HEK293 (cell line): ENCODE measurements at regions not wholly inside any gene's neighbourhood (a gene's known extent, or its start where the extent isn't known, plus 50 kb on each side); places are given as distances from the start of the nearest gene placed in this dataset.

ENCODE experiments used
- CTCF ChIA-PET: fragments of 350-600 bp; formaldehyde crosslinking; extraction: SDS; loops from one replicate; lab custom pipeline; 2021; ENCODE audit warnings: antibody characterized with exemption; lab: Yijun Ruan, JAX
- POLR2A ChIA-PET: fragments of 300-600 bp; formaldehyde crosslinking; extraction: SDS; loops from one replicate; lab custom pipeline; 2020; ENCODE audit warnings: antibody characterized with exemption, inconsistent platforms; lab: Yijun Ruan, JAX
- H3K27ac ChIP-seq: fragments of 200-500 bp; sonication (Bioruptor generic); 2 replicates; pipeline ENCODE4 v1.5.1; 2014; ENCODE audit warnings: low read depth, low read length, control low read depth, inconsistent platforms; ENCODE audit errors: extremely low read depth
- H3K36me3 ChIP-seq, 2 experiments: fragments of 200-500 bp in 1 of 2; sonication (Bioruptor generic) in 1 of 2; 1 replicate in 1 of 2; 2 replicates in 1 of 2; pipeline ENCODE4 v1.5.1; 2014 to 2017; ENCODE audit warnings: inconsistent platforms in 2 of 2, low read length in 2 of 2; ENCODE audit not compliant: control insufficient read depth in 2 of 2, insufficient read depth in 1 of 2
- H3K4me1 ChIP-seq: fragments of 200-500 bp; sonication (Bioruptor generic); 2 replicates; pipeline ENCODE4 v1.5.1; 2014; ENCODE audit warnings: mild to moderate bottlenecking, low read length, inconsistent platforms; ENCODE audit not compliant: control insufficient read depth, insufficient read depth
- H3K4me3 ChIP-seq: 2 replicates; pipeline ENCODE4 v1.5.1; 2011; ENCODE audit warnings: low read depth, mild to moderate bottlenecking, control low read depth, low read length, moderate library complexity
- H3K9me3 ChIP-seq: fragments of 200-500 bp; sonication (Bioruptor generic); 2 replicates; pipeline ENCODE4 v1.5.1; 2014; ENCODE audit warnings: low read depth, low read length, inconsistent platforms; ENCODE audit not compliant: control insufficient read depth, insufficient read depth
- GLI2 ChIP-seq: fragments of 450-650 bp; formaldehyde crosslinking; IDR thresholded peaks from 2 replicates; pipeline ENCODE4; 2017; ENCODE audit warnings: missing biosample characterization, missing genetic modification characterization, low read depth, borderline replicate concordance
- HIC1 ChIP-seq: fragments of 450-650 bp; formaldehyde crosslinking; IDR thresholded peaks from 2 replicates; pipeline ENCODE4 v1.5.1; 2016; ENCODE audit warnings: missing biosample characterization, missing genetic modification characterization
- PRDM1 ChIP-seq: fragments of 450-650 bp; formaldehyde crosslinking; IDR thresholded peaks from 2 replicates; pipeline ENCODE4; 2016; ENCODE audit warnings: missing biosample characterization, missing genetic modification characterization
- PRDM2 ChIP-seq: fragments of 450-650 bp; formaldehyde crosslinking; IDR thresholded peaks from 2 replicates; pipeline ENCODE4 v1.5.1; 2016; ENCODE audit warnings: missing biosample characterization, missing genetic modification characterization, borderline replicate concordance
- SCRT2 ChIP-seq: fragments of 450-650 bp; formaldehyde crosslinking; IDR thresholded peaks from 2 replicates; pipeline ENCODE4 v1.5.1; 2016; ENCODE audit warnings: missing biosample characterization, missing genetic modification characterization
- YY2 ChIP-seq: fragments of 450-650 bp; formaldehyde crosslinking; IDR thresholded peaks from 2 replicates; pipeline ENCODE4 v1.5.1; 2016; ENCODE audit warnings: missing biosample characterization, missing genetic modification characterization
- ZBTB10 ChIP-seq: fragments of 450-650 bp; formaldehyde crosslinking; IDR thresholded peaks from 2 replicates; pipeline ENCODE4 v1.5.1; 2016; ENCODE audit warnings: missing biosample characterization, missing genetic modification characterization
- ZBTB6 ChIP-seq: fragments of 450-650 bp; formaldehyde crosslinking; IDR thresholded peaks from 2 replicates; pipeline ENCODE4 v1.5.1; 2017; ENCODE audit warnings: missing biosample characterization, missing genetic modification characterization
- ZBTB7A ChIP-seq: fragments of 450-650 bp; formaldehyde crosslinking; IDR thresholded peaks from 2 replicates; pipeline ENCODE4 v1.5.1; 2016; ENCODE audit warnings: low read depth, missing biosample characterization, missing genetic modification characterization
- ZNF140 ChIP-seq: fragments of 450-650 bp; formaldehyde crosslinking; IDR thresholded peaks from 2 replicates; pipeline ENCODE4 v1.5.1; 2016; ENCODE audit warnings: missing biosample characterization, missing genetic modification characterization
- ZNF184 ChIP-seq: fragments of 450-650 bp; IDR thresholded peaks from 2 replicates; pipeline ENCODE4 v1.5.1; 2018; ENCODE audit warnings: missing biosample characterization, mild to moderate bottlenecking, missing genetic modification characterization
- ZNF350 ChIP-seq: fragments of 450-650 bp; formaldehyde crosslinking; IDR thresholded peaks from 2 replicates; pipeline ENCODE4 v1.5.0; 2017; ENCODE audit warnings: missing biosample characterization, mild to moderate bottlenecking, missing genetic modification characterization
- ZNF391 ChIP-seq: fragments of 450-650 bp; formaldehyde crosslinking; IDR thresholded peaks from 2 replicates; pipeline ENCODE4 v1.5.1; 2016; ENCODE audit warnings: low read depth, missing biosample characterization, missing genetic modification characterization, borderline replicate concordance
- ZNF548 ChIP-seq: fragments of 450-650 bp; formaldehyde crosslinking; IDR thresholded peaks from 2 replicates; pipeline ENCODE4 v1.5.1; 2016; ENCODE audit warnings: missing biosample characterization, missing genetic modification characterization
- ZNF555 ChIP-seq: fragments of 450-650 bp; formaldehyde crosslinking; conservative IDR thresholded peaks from 2 replicates; pipeline ENCODE4 v1.5.1; 2017; ENCODE audit warnings: missing biosample characterization, mild to moderate bottlenecking, missing genetic modification characterization, inconsistent platforms
- ZNF571 ChIP-seq: fragments of 450-650 bp; formaldehyde crosslinking; IDR thresholded peaks from 2 replicates; pipeline ENCODE4 v1.5.0; 2017; ENCODE audit warnings: missing biosample characterization, missing genetic modification characterization
- ZNF585B ChIP-seq: fragments of 450-650 bp; formaldehyde crosslinking; IDR thresholded peaks from 2 replicates; pipeline ENCODE4 v1.5.1; 2016; ENCODE audit warnings: missing biosample characterization, missing genetic modification characterization
- ZNF785 ChIP-seq: fragments of 450-650 bp; formaldehyde crosslinking; IDR thresholded peaks from 2 replicates; pipeline ENCODE4 v1.5.1; 2016; ENCODE audit warnings: missing biosample characterization, missing genetic modification characterization

DNA sequence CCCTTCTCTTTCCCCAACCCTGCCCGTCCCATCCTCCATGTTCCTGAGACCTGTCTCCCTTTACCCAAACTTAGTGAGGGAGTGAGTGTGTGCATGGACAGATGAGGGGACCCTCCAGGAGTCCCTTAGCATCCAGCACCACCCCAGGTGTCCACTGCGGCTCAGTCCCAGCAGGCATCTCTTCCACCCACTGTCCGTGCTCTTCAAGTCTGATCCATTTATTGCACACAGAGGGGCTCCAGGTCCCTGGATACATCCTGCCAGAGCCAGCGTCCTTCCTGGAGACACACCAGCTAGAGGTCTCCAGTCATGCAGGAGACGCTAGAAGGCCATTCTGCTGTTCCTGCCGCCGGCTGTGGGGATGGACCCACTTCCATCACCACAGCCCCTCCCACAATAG, 239.2 kb downstream of the ADGRD1 start:
- H3K27ac ChIP-seq, result no peak overlapping the region
- ChIA-PET CTCF (interaction anchor here (0.6 kb wide), 2 partner anchors 77 to 209 kb away, joined by 3 to 5 read pairs; no protein-coding TSS in a partner anchor), POLR2A (no interaction called here)
- no peaks in the 10 kb centered on the region for H3K4me1 ChIP-seq
- H3K9me3 ChIP-seq, result no peaks in the 10 kb centered on the region
- TF ChIP-seq ZBTB10 (no peak), ZNF184 (tag by site-specific recombination) (no peak), ZNF350 (no peak), SCRT2 (no peak), ZNF548 (no peak), PRDM1 (tag by site-specific recombination) (no peak), ZNF585B (tag by site-specific recombination) (no peak)
- H3K36me3 ChIP-seq, result no peaks in the 10 kb centered on the region
- H3K4me3 ChIP-seq, result no peak overlapping the region

DNA sequence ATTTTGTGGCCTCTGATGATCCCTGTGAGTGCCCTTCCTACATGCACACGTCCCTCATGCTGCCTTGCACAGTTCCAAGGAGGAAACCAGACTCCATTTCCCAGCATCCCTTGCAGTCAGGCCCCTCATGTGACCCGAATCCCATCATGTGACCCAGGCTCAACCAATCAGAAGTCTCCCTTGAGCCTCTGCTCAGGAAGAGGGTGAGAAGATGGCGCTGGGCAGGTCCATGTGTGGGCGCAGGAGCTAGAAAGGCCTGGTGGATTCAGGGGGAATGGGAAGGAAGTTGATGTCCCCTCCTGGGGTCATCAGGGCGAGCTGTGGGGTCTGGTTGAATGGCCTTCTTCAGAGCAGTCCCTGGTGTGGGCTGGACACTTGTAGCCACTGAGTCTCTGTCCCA, 240.5 kb downstream of the ADGRD1 start:
- H3K36me3 ChIP-seq, result no peaks in the 10 kb centered on the region
- TF ChIP-seq ZBTB6 (tag by site-specific recombination), result no peak
- TF ChIP-seq GLI2 (tag by site-specific recombination), result no peak
- no peak for TF ChIP-seq PRDM2 (tag by site-specific recombination)
- no peak for TF ChIP-seq ZBTB7A
- TF ChIP-seq ZNF555 (tag by site-specific recombination), result no peak
- no peak for TF ChIP-seq ZNF140 (tag by site-specific recombination)
- no peaks in the 10 kb centered on the region for H3K9me3 ChIP-seq
- no peaks in the 10 kb centered on the region for H3K4me1 ChIP-seq
- CTCF ChIA-PET, result no interaction called here
- H3K27ac ChIP-seq, result no peak overlapping the region
- H3K4me3 ChIP-seq, result no peak overlapping the region
- POLR2A ChIA-PET, result no interaction called here

DNA sequence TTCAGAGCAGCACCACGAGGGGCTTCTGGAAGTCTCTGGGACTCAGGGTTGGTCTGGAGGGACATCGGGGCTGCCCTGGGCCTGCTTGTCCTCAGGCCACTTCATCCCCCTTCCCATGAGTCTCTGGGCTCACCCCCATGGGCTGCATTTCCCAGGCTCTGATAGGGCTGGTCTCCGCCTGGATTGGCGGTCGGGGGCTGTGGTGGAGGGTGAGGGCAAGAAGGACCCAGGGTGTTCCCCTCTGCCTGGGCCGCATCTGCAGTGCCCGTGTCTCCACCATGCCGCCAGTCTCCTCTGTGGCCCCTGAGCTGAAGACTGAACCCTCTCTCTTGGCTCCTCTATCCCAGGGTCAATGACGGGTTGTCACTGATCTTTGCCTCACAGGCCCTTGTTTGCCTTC, 242.1 kb downstream of the ADGRD1 start:
- Histone ChIP-seq H3K4me1 (no peaks in the 10 kb centered on the region), H3K36me3 (no peaks in the 10 kb centered on the region), H3K9me3 (no peaks in the 10 kb centered on the region), H3K27ac (no peak overlapping the region), H3K4me3 (no peak overlapping the region)
- CTCF ChIA-PET, result no interaction called here
- TF ChIP-seq ZNF391 (tag by site-specific recombination) (no peak), ZNF785 (tag by site-specific recombination) (no peak), HIC1 (tag by site-specific recombination) (no peak), ZNF571 (no peak), ZNF184 (tag by site-specific recombination) (no peak), YY2 (tag by site-specific recombination) (no peak)
- POLR2A ChIA-PET, result no interaction called here
